ENCODE measurements at regions not wholly inside any gene's neighbourhood (a gene's known extent, or its start where the extent isn't known, plus 50 kb on each side); places are given as distances from the start of the nearest gene placed in this dataset.

GRCh38 chr7:89605362-89605761 is 548.9 kb upstream of the STEAP1 start:
- CTCF ChIA-PET: no interaction called here

More at GRCh38 chr7:89605362-89605761, 548.9 kb upstream of the STEAP1 start:
- ATAC-seq (ENCODE audit: low read depth): no peak
- no peak overlapping the region for H2BK120ac ChIP-seq (ENCODE audit: low read depth, low read length)
- no peaks in the 10 kb centered on the region for H3K27me3 ChIP-seq (ENCODE audit: control insufficient read depth, insufficient read depth, low read length)
- H3K23ac ChIP-seq (ENCODE audit: low read depth, low read length): no peak overlapping the region
- BruUV-seq (replicated peaks): no TSS peak
- H4K20me1 ChIP-seq (ENCODE audit: insufficient read depth, low read length): no peaks in the 10 kb centered on the region
- no peak overlapping the region for H4K91ac ChIP-seq (ENCODE audit: insufficient read depth, low read depth, low read length)
- no peak overlapping the region for H3K4me2 ChIP-seq (ENCODE audit: low read depth, low read length)
- no peak overlapping the region for H2AFZ ChIP-seq (replicated peaks; ENCODE audit: low read length, poor library complexity)
- no peak overlapping the region for H4K8ac ChIP-seq (ENCODE audit: low read depth in 2 of 2, low read length in 2 of 2)
- in situ Hi-C loops (cut with MboI; ENCODE audit: low sequenced_read_pairs): no loop called here
- TF ChIP-seq RAD21 (IDR thresholded peaks at IDR 0.05; ENCODE audit: low read length) (no peak), RFX5 (IDR thresholded peaks at IDR 0.05; ENCODE audit: low read depth, low read length) (no peak), BHLHE40 (IDR thresholded peaks at IDR 0.05; ENCODE audit: low read depth, low read length) (no peak), ELK1 (IDR thresholded peaks at IDR 0.05; ENCODE audit: borderline replicate concordance, low read depth, low read length) (no peak), CEBPB (IDR thresholded peaks at IDR 0.05; ENCODE audit: low read depth, low read length) (no peak)
- TF ChIP-seq, protein P1, sequence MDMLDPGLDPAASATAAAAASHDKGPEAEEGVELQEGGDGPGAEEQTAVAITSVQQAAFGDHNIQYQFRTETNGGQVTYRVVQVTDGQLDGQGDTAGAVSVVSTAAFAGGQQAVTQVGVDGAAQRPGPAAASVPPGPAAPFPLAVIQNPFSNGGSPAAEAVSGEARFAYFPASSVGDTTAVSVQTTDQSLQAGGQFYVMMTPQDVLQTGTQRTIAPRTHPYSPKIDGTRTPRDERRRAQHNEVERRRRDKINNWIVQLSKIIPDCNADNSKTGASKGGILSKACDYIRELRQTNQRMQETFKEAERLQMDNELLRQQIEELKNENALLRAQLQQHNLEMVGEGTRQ (IDR thresholded peaks at IDR 0.05; ENCODE audit: low read depth, low read length): no peak
- H3K56ac ChIP-seq (ENCODE audit: extremely low read depth, insufficient read depth, low read length): no peak overlapping the region
- no peak overlapping the region for H3K9ac ChIP-seq (ENCODE audit: low read depth, low read length)
- no peaks in the 10 kb centered on the region for H3K9me1 ChIP-seq (ENCODE audit: insufficient read depth, low read length)
- intact Hi-C loops (cut with micrococcal nuclease): no loop called here
- POLR2A ChIA-PET (ENCODE audit: unreplicated experiment): no interaction called here
- no peak overlapping the region for H3K4ac ChIP-seq (ENCODE audit: low read depth, low read length)
- no peaks in the 10 kb centered on the region for H3K4me1 ChIP-seq (ENCODE audit: control insufficient read depth, insufficient read depth, low read length)
- H2AK5ac ChIP-seq (ENCODE audit: low read depth, low read length): no peak overlapping the region
- H3K27ac ChIP-seq (ENCODE audit: insufficient read depth, low read length): no peak overlapping the region
- no CpG with 5 or more reads among the region's 3 CpGs for WGBS, 2 experiments (ENCODE audit: extremely low coverage in 2 of 2, insufficient read length in 1 of 2)
- H3K4me3 ChIP-seq (ENCODE audit: insufficient read depth, low read depth, low read length): no peak overlapping the region
- DNase-seq: no peak
- no peak overlapping the region for H3K18ac ChIP-seq (ENCODE audit: low read depth, low read length)
- no peaks in the 10 kb centered on the region for H3K36me3 ChIP-seq (ENCODE audit: control insufficient read depth, insufficient read depth, low read length)
- no peak overlapping the region for H4K5ac ChIP-seq (ENCODE audit: low read depth, low read length)
- dilution Hi-C loops (cut with HindIII; ENCODE audit: low sequenced_read_pairs, unreplicated experiment): no loop called here
- no peak overlapping the region for H2BK15ac ChIP-seq (ENCODE audit: low read depth, low read length)
- H3K79me1 ChIP-seq (ENCODE audit: low read depth in 1 of 2, low read length in 2 of 2): no peaks in the 10 kb centered on the region
- no peak overlapping the region for H2AK9ac ChIP-seq (replicated peaks; ENCODE audit: low read depth, low read length, poor library complexity)
- no peak overlapping the region for H2BK20ac ChIP-seq (ENCODE audit: low read depth, low read length)
- no peak overlapping the region for H2BK5ac ChIP-seq (ENCODE audit: low read depth, low read length, poor library complexity, severe bottlenecking)
- no peak overlapping the region for H3K14ac ChIP-seq (replicated peaks; ENCODE audit: low read depth, low read length)
- H3K9me3 ChIP-seq (ENCODE audit: control insufficient read depth, insufficient read depth, low read length): peaks cover 10% of the 10 kb centered on the region

Measured in IMR-90 (cell line).